HS-5 (cell line): ENCODE measurements at regions not wholly inside any gene's neighbourhood (a gene's known extent, or its start where the extent isn't known, plus 50 kb on each side); places are given as distances from the start of the nearest gene placed in this dataset.

Experiments used
- DNase-seq: peaks from one replicate; pipeline ENCODE4 v3.0.0-alpha.2; 2012; ENCODE audit warnings: low read depth

DNA sequence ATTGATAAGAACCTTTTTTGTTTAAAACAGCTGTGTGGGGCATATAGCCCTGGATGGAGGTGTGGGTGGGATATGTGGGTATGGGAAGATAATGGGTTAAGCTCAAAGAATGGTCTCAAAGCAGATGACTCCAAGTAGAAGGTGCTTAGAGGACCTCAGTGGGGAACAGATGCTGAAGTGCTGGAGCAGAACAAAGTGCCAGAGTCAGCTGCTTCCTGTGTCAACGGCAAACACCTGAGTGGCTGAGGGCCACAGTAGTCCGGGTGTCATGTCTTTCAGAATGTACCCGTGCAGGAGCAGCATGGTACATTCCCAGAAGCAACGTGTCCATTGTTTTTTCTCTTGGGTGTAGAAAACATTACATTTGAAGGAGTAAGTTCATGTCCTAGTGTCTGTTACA is 210.6 kb downstream of the CCNG2 start:
- DNase-seq: no peak

DNA sequence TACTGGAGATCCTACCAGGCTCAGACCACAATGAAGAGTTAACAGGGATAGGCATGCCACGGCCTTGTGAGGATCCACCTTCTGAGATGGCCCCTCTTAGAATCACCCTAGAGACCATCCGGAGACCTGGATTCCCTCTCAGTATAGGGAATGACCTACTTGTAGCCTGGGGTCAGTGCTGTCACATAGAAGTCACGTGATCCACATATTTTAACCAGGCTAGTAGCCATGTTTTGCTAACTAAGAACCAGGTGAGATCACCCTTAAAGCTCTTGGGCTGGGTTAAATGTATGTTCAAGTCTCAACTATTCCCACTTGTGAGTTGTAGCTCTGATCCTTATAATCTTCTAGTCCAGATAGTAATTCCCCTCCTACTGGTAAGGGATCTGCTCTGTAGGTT is 215.4 kb downstream of the CCNG2 start:
- DNase-seq: no peak

DNA sequence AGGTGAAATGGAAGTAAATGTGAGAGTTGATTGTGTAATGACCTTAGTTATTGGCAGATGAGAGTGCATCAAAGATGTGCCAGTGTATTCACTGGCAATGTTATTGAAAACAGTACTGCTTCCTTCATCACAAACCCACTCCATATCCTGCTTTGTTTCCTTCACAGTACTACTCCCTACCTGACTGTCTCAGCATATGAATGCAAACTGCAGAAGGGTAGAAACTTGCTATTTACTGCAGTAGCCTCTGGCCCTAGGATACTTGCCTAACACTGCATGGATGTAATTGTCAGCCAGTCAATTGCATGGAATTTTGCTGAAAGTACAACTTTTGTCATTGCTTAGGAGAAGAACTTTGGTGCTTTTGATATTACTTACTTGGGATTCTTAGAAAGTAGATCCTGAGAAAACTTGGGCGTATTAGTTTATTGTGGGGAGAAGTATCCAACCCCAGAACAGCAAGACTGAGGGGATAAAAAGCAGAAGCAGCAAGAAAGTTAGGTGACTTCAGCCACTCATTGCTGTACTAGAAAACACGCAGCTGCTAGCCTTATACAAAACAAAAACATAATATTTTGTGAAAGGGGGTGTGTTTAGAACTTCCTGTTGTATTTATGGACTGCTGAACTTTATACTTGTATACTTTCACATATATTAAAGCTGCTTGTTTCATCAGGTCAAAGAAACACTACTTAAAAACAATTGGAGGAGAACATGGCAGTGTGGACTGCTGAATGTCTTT is 219.0 kb downstream of the CCNG2 start:
- no peak for DNase-seq

DNA sequence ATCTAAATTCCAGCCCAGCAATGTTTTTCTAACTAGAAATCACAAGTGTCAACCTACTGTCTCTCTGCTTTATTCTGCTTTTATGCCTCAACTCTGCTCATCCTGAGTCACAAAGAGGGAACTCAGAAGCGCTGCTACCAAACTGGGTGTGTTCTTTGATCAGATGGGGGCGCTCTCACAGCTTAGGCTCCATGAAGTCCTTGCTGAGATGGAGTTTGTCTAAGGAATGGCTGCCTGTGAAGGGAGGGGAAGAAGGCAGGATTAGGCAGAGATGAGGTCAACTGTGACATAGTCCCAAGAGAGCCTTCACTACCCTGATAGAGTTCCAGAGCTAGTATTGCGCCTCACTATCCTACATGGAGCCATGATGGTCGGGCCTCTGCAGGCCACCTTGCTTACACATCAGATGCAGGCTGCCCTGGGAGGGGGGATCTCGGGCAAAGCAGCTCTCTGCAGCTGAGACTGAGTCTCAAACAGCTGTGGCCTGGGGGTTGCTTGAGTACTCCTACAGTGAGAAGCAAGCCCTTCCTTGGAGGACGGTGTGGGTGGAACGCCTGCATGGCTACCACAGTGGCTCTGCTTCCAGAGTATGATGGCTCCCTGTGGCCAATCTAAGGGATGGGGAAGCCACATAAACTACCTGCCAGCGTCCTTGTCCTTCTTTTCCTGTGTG is 219.9 kb downstream of the CCNG2 start:
- no peak for DNase-seq

DNA sequence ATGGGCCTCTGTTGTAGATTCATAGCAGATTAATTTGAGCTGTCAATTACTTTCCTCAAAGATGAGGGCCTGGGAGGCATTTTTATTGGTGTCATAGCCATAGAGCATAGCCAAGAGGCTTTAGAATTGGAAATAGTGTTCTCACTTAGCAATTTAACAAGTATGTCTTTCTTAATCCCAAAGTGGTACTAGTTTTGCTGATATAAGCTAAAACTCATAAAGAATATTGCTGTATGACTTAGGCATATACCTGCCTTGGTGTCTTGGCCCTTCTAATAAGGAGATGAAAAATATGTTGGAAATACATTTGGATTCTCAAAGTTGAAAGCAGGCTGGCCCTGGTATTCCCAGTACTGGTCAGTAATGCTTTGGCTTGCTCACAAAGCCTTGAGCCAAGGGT is 221.5 kb upstream of the CXCL13 start:
- DNase-seq: no peak

DNA sequence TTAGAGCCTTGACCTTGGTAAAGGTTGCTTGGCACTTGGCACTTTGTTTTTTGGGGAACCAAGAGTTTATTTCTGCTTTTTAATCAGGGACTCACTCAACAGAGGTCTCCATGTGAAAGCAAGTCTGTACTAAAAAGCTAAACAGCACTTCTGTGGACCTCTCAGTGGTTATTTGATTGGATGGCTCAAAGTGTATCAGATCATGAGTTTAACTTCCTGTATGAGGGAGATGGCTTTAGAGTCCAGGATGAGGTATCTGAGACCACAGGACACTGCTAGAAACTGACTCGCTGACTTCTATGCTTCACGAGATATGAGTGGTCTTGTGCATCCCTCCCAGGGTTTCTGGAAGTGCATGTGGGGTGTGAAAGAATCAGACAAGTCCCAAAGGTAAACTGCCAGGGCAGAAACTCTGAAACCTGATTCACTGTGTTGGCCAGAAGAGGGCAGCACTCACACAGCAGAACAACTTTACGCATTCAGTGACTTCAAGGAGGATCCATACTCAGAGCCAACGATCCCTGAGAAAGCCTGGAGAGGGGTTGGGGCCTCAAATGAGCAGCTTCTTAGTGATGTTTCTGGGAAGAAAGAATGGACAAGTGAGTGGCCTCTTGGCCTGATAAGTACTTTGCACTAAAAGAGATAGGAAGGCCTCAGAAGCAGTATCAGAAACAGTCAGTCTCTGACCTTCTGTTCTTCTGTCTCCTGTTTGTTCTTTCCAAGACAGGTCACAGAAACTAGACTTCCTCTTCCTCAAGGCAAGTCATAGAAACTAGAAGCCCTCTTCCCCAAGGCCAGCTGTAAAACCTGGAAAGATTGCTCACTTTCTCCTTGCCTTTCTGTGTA is 220.3 kb upstream of the CXCL13 start:
- DNase-seq: peak; percentile 23

DNA sequence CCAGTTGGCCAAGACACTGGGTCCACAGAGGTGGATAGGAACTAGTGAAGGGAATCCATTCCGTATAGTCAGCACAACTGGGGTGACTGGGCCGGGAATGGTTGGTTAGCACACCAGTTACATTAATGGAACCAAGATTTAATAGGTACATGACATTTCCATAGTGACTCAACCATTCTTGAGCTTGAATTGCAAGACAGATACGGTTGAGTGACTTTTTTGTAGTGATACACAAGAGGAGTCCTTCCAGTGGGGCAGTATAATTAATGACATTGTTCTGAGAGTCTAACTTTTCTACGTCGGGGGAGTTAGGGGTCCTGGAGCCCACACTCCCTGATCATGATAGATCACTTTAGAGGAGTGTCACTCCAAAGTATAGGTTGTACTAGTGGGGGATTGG is 211.6 kb upstream of the CXCL13 start:
- no peak for DNase-seq

DNA sequence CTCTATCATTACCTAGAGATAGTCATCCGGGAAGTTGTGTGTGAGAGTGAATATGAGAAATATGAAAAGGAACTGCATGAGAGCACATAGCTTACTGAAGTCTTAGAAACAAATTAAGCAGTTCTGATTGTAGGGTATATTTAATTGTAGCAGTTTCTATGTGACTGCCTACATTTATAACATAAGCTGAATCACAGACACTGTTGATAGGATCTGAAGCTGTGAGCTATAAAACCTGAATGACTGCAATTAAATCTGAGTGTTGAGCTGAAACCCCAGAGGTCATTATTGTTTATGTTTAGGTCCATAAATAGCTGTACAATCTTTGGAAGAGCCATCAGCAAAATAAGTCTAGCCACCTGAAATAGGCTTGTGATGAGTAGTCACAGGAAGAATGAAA is 210.1 kb upstream of the CXCL13 start:
- DNase-seq: no peak

DNA sequence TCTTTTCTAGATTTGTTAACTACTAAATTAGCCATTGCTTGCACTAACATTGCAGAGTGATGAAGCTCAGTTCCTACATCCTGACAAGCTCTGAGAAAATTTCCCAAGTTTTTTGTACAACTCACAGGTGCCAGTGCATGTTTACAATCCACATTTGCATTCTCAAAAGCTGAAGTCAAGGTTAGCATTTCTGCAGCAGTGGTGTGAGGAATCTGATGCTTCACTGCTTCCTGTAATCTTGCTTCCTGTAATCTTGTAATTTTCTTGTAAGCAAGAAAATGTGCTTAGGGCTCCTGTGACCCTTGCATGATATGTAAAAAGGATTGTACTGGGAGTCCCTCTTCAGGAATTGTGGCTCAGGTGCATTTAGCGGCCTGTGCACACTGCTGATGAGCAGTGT is 207.4 kb upstream of the CXCL13 start:
- DNase-seq: no peak

DNA sequence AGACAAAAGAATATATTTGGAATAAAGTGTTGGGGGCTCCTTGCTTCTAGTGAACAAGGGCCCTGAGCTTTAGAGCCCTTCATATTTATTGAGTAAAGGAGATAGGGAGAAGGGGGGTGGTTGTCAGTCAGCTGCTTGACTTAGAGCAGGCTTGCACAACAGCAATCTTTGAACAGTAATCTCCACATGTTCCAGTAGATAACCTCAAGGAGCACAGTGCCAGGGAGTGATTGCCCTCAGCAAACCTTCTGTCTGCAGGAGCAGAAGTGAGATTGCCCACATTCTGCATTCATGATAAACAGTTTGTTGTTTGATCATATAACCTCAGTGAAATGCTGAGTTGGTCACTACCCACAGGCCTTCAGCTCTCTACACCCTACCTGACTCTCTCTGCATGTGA is 205.8 kb upstream of the CXCL13 start:
- no peak for DNase-seq

DNA sequence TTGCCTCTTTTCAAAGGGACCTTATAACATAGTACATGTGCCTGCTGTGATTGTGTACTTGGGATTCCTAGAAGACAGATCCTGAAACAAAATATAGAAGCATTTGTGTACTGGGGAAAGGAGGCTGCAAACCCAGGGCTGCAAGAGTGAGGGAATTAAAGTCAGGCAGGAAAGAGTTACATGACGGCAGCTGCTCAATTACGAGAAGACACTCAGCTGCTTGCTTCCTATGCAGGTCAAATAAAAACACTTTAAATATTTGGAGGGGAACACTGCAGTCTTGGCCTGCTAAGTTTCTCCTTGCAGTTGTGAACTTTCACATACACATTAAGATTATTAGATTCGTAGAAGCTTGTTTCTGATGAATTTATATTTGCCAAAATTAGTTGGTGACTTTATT is 191.9 kb upstream of the CXCL13 start:
- no peak for DNase-seq

DNA sequence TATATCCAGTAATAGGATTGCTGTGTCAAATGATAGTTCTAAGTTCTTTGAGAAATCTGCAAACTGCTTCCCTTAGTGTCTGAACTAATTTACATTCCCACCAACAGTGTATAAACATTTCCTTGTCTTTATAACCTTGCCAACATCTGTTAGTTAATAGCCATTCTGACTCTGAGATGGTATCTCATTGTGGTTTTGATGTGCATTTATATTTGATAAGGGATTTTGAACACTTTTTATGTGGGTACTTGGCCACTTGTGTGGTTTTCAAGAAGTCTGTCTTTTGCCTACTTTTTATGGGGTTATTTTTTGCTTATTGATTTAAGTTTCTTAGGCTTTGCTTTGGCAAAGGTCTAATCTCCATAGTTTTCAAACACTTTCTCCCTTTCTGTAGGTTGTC is 189.9 kb upstream of the CXCL13 start:
- DNase-seq: no peak

DNA sequence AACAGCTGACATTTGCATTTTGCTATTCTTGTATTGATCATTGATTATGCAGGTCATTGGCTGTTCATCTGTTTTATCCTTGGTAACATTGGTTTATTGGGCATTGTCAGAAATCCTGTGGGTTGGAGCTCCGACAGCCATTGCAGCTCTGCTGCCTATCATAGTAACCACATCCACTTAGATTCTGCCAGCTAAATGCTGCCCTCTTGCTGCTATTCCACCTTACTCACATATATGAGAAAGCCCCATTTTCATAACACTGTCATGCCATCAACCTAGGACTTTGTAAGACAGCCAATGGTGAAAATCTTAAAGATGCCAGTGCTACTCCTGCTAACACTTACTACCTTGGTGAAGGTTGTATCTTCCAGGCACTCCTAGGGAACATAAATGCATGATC is 187.3 kb upstream of the CXCL13 start:
- DNase-seq: no peak

DNA sequence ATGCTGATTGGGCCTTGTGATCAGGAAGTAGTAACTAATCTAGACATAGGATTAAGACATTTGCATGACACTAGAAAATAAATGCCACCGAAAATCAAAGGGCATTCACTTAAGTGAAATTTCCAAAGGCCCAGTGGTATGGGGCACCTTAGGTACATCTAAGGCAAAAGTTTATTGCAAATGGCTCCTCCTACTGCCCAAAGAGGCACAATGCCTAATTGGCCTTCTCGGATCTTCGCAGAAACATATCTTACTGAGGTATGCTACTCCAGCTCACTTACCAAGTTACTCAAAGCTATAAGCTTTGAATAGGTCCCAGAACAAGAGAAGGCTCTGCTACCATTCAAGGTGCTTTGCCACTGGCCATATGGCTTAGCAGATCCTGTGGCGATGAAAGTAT is 174.8 kb upstream of the CXCL13 start:
- no peak for DNase-seq

DNA sequence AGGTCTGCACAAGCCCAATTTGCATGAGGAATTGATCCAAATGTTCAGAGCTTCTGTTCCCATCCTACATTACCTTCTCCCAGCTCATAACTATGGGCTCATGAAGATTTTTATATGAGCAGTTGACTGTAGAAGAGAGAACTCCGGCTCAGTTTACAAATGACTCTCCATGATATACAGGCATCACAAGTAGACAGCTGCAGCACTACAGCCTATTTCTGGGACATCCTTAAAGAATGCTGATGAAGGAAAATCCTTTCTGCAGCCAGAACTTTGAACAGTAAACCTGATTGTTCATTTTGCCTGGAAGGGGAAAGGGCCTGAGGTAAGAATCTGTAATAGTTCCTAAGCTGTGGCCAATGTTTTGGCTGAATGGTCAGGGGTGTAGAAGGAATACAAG is 174.1 kb upstream of the CXCL13 start:
- DNase-seq: no peak

DNA sequence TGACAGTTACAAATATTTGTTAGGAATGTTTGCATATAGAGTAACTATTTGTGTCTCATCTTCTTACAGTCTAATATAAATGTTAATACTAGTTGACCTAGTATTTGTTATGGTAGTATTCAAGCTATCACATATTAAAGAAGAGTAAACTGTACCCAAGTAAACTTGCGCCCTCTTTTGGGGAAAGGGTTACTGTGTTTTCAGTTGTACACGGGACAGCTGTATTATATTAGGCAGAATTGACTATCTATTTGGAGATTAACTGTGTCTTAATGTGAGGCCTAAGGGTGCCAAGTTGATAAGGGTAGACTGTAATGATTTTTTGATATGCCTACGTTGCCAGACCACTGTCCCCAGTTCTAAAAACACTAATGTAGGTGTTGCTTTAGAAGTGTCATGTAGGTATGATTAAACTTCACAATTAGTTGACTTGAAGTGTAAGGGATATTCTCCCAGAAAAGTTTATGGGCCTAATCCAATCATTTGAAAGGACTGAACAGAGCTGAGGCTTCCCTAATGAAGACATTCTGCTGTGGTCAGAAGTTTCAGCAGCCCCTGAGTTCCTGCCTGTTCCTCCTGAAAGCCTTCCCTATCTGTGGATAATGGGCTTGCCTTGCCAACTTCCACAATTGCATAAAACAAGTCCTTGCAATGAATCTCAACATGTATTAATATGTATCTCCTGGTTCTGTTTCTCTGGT is 172.8 kb upstream of the CXCL13 start:
- no peak for DNase-seq

DNA sequence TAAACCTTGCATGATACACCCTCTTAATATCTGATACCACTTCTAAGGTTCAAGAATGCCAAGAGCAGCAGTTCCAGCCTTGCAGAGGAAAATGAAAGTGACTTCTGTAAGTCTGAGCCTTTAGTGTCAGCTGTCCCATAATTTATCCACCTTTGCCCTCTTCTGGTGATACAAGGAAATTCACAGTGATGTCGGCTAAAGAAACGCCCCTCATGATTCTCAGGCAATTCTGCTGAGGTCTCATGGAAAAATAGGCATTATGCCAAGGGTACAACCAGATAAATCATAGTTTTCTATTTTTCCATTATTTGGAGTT is 172.2 kb upstream of the CXCL13 start:
- DNase-seq: peak; percentile 15

DNA sequence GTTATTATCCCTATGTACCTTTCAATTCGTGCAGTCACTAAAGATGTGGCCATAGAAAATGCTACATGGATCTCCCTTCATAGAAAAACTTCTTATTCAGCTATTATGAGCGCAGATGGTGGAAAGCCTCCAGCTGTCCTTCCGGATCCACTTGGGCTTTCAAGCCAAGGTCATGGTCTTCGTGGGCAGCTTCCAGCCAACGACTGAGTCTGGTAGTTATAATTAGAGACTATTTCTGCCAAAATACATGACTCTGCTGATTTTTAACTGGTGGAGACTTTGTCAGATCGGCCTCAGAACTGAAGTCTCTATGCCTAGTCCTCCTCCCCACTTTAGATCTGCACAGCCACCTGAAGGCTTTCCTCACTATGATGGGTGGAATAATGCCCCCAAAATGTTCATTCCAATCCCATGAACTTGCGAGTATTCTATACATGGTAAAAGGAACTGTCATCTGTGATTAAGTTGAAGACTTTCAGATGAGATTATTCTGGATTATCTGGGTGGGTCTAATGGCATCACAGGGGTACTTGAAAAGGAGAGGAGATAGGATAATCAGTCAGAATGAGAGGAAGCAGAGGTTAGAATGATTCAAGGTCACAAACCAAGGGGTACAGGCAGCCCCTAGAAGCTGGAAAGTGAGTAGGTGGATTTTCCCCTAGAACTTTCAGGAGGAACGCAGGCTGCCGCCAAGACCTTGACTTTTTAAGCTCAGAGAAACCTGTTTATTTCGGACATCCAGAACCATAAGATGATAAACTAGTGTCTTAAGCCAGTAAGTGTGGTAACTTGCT is 171.1 kb upstream of the CXCL13 start:
- no peak for DNase-seq

DNA sequence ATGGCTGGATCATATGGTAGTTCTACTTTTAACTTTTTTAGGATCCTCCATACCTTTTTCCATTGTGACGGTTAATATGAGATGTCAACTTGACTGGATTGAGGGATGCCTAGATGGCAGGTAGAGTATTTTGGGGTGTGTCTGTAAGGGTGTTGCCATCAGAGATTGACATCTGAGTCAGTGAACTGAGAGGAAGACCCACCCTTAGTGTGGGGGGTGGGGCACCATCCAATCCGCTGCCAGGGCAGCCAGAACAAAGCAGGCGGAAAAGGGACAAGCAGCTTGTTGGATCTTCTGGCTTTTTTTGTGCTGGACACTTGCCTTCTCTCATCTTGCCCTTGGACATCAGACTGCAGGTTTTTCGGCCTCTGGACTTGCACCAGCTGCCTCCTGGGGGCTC is 168.5 kb upstream of the CXCL13 start:
- no peak for DNase-seq

DNA sequence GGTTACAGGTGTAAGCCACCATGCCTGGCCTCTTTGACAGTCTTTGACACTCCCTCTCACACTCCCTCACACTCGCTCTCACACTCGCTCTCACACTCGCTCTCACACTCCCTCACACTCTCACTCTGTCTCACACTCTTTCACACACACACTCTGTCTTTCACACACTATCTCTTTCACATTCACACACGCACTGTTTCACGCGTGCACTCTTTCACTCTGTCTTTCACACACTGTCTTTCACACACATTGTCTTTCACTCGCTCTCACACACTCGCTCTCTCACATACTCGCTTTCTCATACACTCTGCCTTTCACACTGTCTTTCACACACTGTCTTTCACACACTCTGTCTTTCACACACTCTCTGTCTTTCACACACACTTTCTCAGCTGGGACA is 167.1 kb upstream of the CXCL13 start:
- DNase-seq: no peak

DNA sequence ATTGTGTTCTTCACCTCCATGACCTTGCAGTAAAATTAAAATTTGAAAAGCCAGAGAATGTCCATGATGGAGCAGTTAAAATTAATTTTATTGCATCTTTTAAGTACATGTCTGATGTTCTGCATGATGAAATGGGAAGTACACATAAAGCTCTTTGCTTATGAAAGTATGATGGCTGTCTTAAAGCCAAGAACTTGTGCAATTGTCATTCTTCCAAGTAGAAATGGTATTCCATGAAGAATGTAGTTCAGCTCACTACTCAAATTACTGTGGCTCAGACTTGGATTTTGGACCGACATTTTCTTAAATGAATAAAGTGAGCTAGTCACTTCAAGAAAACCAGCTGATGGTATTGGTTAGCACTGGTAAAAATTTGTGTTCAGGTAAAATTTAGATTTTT is 161.7 kb upstream of the CXCL13 start:
- no peak for DNase-seq

DNA sequence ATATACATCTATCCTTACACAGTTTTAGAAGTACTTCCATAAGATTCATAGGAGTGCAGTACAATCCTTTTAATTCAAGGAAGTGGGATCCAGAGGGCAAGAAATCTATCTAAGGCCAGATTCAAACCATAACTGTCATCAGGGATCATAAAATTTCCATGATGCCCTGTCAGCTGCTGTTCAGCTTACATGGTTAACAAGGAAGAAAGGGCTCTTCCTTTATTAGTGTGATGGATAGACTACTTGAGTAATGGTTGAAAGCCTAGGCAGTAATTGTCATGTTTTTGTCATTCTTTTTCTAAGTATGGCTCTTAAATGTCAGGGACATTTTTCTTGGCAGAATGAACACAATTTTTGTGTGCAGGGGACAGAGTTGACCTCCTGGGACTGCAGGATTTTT is 159.8 kb upstream of the CXCL13 start:
- no peak for DNase-seq
